ENCODE measurements at regions not wholly inside any gene's neighbourhood (a gene's known extent, or its start where the extent isn't known, plus 50 kb on each side); places are given as distances from the start of the nearest gene placed in this dataset.

GRCh38 chr2:234625626-234626250, 128.9 kb upstream of the ARL4C start:
- FAIRE-seq: no peak
- DNase-seq (ENCODE audit: insufficient read length, low spot score): no peak
- TF ChIP-seq CTCF (IDR thresholded peaks at IDR 0.05; ENCODE audit: insufficient read depth, missing control alignments): no peak

- FAIRE-seq: no peak
- DNase-seq (ENCODE audit: insufficient read length, low spot score): no peak
- no peak for TF ChIP-seq CTCF (IDR thresholded peaks at IDR 0.05; ENCODE audit: insufficient read depth, missing control alignments)
These were observed 126.7 kb upstream of the ARL4C start for GRCh38 chr2:234623521-234623991.

GRCh38 chr2:234621120-234621519, 124.2 kb upstream of the ARL4C start:
- DNase-seq (ENCODE audit: insufficient read length, low spot score): no peak
- no peak for TF ChIP-seq CTCF (IDR thresholded peaks at IDR 0.05; ENCODE audit: insufficient read depth, missing control alignments)
- no peak for FAIRE-seq

DNA sequence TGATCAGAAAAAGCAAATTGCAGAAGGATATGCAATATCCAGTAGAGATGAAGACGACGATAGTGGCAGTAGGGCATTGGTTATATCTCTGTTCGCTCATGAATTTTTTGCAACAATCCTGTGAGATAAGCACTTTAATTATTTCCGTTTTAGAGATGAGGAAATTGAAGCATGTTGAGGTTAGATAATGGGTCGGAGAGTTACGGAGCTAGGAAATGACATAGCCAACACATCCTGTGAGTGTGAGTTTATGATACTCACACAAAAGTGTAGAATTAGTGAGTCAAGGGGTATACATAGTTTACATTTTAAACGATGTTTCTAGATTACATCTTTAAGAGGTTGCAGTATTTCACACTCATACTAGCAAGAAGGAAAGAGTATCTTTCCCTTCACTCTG, 123.1 kb upstream of the ARL4C start:
- FAIRE-seq (no peak), DNase-seq (ENCODE audit: insufficient read length, low spot score) (no peak)
- TF ChIP-seq CTCF (IDR thresholded peaks at IDR 0.05; ENCODE audit: insufficient read depth, missing control alignments): no peak

- DNase-seq (ENCODE audit: insufficient read length, low spot score) (no peak), FAIRE-seq (no peak)
- no peak for TF ChIP-seq CTCF (IDR thresholded peaks at IDR 0.05; ENCODE audit: insufficient read depth, missing control alignments)
These were observed 118.9 kb upstream of the ARL4C start for GRCh38 chr2:234615643-234616356.

DNA sequence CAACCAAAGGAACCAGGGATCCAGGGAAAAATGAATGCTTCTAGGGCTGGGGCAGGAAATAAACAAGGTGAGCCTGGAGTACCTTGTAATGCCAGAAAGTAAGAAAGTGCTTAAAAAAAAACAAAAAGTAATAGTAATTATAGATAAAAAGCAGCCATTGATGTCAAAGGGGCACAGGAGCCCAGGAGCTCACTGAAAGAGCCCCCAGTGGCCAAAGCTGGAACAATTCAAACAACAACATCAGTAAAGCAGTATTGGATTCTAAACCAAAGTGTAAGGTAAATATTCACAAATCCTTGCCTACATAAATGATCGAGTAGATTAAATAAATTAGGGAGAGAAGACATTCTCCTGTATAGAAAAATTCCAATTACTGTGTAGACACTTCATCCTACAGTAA, 114.3 kb upstream of the ARL4C start:
- no peak for TF ChIP-seq CTCF (IDR thresholded peaks at IDR 0.05; ENCODE audit: insufficient read depth, missing control alignments)
- FAIRE-seq: no peak
- DNase-seq (ENCODE audit: insufficient read length, low spot score): no peak

DNA sequence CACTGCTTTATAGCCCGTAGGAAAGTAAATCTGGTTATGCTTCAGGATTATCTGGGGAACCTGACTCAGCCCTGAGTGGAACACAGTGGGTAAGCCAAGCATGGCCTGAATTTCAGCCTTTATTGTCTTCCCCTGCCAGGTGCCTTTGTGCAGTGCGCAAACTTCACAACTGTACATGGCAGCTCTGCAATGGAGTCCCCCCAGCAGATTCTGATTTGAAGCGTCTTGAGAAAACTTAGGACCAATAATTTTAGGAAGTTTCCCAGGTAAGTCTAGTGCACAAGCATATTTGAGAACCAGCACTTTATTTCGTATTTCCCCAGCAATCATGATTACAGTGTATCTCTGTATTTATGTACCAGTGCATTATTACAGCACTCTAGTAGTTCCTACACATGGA, 112.1 kb upstream of the ARL4C start:
- no peak for FAIRE-seq
- DNase-seq (ENCODE audit: insufficient read length, low spot score): no peak
- no peak for TF ChIP-seq CTCF (IDR thresholded peaks at IDR 0.05; ENCODE audit: insufficient read depth, missing control alignments)
